ENCODE measurements at regions not wholly inside any gene's neighbourhood (a gene's known extent, or its start where the extent isn't known, plus 50 kb on each side); places are given as distances from the start of the nearest gene placed in this dataset.

- Mint-ChIP-seq H3K27ac (ENCODE audit: low read depth, unreplicated experiment) (no peak overlapping the region), H3K4me3 (ENCODE audit: unreplicated experiment) (no peak overlapping the region), H3K9me3 (ENCODE audit: unreplicated experiment) (peaks cover 7% of the 10 kb centered on the region), H3K27me3 (ENCODE audit: insufficient read depth, unreplicated experiment) (peaks cover 52% of the 10 kb centered on the region), H3K4me1 (ENCODE audit: insufficient read depth, unreplicated experiment) (no peaks in the 10 kb centered on the region), H3K36me3 (ENCODE audit: insufficient read depth, unreplicated experiment) (no peaks in the 10 kb centered on the region)
- TF ChIP-seq, protein P1, sequence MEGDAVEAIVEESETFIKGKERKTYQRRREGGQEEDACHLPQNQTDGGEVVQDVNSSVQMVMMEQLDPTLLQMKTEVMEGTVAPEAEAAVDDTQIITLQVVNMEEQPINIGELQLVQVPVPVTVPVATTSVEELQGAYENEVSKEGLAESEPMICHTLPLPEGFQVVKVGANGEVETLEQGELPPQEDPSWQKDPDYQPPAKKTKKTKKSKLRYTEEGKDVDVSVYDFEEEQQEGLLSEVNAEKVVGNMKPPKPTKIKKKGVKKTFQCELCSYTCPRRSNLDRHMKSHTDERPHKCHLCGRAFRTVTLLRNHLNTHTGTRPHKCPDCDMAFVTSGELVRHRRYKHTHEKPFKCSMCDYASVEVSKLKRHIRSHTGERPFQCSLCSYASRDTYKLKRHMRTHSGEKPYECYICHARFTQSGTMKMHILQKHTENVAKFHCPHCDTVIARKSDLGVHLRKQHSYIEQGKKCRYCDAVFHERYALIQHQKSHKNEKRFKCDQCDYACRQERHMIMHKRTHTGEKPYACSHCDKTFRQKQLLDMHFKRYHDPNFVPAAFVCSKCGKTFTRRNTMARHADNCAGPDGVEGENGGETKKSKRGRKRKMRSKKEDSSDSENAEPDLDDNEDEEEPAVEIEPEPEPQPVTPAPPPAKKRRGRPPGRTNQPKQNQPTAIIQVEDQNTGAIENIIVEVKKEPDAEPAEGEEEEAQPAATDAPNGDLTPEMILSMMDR (IDR thresholded peaks at IDR 0.05; ENCODE audit: unreplicated experiment), result no peak
- CTCF ChIA-PET, result no interaction called here
- BruUV-seq (replicated peaks), result no TSS peak
- DNase-seq (ENCODE audit: unreplicated experiment), result no peak
- intact Hi-C loops (cut with micrococcal nuclease), result no loop called here
- POLR2A ChIA-PET, result no interaction called here
Measured at GRCh38 chr18:66109981-66110380, 359.2 kb downstream of the CDH7 start.

DNA sequence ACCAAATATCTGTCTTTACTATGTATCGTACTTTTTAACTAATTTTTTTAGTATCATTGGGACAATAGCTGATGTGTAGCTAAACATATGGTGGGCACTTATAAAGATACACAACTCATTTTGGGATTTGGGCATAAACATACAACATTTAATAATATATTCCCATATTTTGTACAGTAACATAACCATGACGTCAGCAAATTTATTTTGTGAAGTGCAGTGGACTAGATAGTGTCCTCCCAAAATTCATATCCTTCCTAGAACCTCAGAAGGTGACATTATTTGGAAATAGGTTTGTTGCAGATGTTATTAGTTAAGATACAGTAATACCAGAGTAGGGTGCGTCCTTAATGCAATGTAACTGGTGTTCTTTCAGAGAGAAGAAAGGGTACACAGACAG is 356.7 kb downstream of the CDH7 start:
- ChIA-PET POLR2A (no interaction called here), CTCF (no interaction called here)
- Mint-ChIP-seq H3K4me3 (ENCODE audit: unreplicated experiment) (no peak overlapping the region), H3K36me3 (ENCODE audit: insufficient read depth, unreplicated experiment) (no peaks in the 10 kb centered on the region), H3K9me3 (ENCODE audit: unreplicated experiment) (peaks cover 7% of the 10 kb centered on the region), H3K27ac (ENCODE audit: low read depth, unreplicated experiment) (no peak overlapping the region), H3K4me1 (ENCODE audit: insufficient read depth, unreplicated experiment) (no peaks in the 10 kb centered on the region), H3K27me3 (ENCODE audit: insufficient read depth, unreplicated experiment) (peaks cover 46% of the 10 kb centered on the region)
- TF ChIP-seq, protein P1 (IDR thresholded peaks at IDR 0.05; ENCODE audit: unreplicated experiment), result no peak
- no peak for DNase-seq (ENCODE audit: unreplicated experiment)
- intact Hi-C loops (cut with micrococcal nuclease), result no loop called here
- BruUV-seq (replicated peaks), result no TSS peak

- peaks cover 29% of the 10 kb centered on the region for H3K27me3 Mint-ChIP-seq (ENCODE audit: insufficient read depth, unreplicated experiment)
- ChIA-PET CTCF (no interaction called here), POLR2A (no interaction called here)
- DNase-seq (ENCODE audit: unreplicated experiment), result no peak
- TF ChIP-seq, protein P1 (IDR thresholded peaks at IDR 0.05; ENCODE audit: unreplicated experiment), result no peak
- intact Hi-C loops (cut with micrococcal nuclease), result no loop called here
- H3K4me1 Mint-ChIP-seq (ENCODE audit: insufficient read depth, unreplicated experiment), result no peaks in the 10 kb centered on the region
- no TSS peak for BruUV-seq (replicated peaks)
- no peak overlapping the region for H3K27ac Mint-ChIP-seq (ENCODE audit: low read depth, unreplicated experiment)
- no peak overlapping the region for H3K4me3 Mint-ChIP-seq (ENCODE audit: unreplicated experiment)
- peaks cover 7% of the 10 kb centered on the region for H3K9me3 Mint-ChIP-seq (ENCODE audit: unreplicated experiment)
- H3K36me3 Mint-ChIP-seq (ENCODE audit: insufficient read depth, unreplicated experiment), result no peaks in the 10 kb centered on the region
Measured at GRCh38 chr18:66105016-66105415, 354.2 kb downstream of the CDH7 start.

DNA sequence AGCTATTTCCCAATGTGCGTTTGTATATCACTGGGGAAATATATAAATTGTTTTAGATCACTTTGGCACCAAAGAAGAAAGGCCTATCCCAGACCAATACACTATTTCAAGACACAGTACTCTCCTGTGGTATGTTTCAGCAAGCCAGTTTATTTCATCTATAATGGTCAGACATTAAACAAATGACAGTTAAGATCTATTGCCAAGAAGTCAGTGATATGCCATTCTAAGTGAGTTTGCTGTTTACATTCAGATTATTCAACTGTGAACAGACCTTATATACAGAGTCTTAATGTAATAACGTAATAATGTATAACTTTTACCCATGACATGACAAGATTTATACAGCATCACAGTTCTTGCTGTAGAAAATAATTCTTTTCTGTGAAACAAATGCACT is 352.7 kb downstream of the CDH7 start:
- ChIA-PET CTCF (no interaction called here), POLR2A (no interaction called here)
- H3K4me3 Mint-ChIP-seq (ENCODE audit: unreplicated experiment), result no peak overlapping the region
- peaks cover 6% of the 10 kb centered on the region for H3K9me3 Mint-ChIP-seq (ENCODE audit: unreplicated experiment)
- no peak overlapping the region for H3K27ac Mint-ChIP-seq (ENCODE audit: low read depth, unreplicated experiment)
- intact Hi-C loops (cut with micrococcal nuclease), result no loop called here
- H3K36me3 Mint-ChIP-seq (ENCODE audit: insufficient read depth, unreplicated experiment), result no peaks in the 10 kb centered on the region
- no TSS peak for BruUV-seq (replicated peaks)
- DNase-seq (ENCODE audit: unreplicated experiment), result no peak
- TF ChIP-seq, protein P1 (IDR thresholded peaks at IDR 0.05; ENCODE audit: unreplicated experiment), result no peak
- peaks cover 32% of the 10 kb centered on the region for H3K27me3 Mint-ChIP-seq (ENCODE audit: insufficient read depth, unreplicated experiment)
- H3K4me1 Mint-ChIP-seq (ENCODE audit: insufficient read depth, unreplicated experiment), result no peaks in the 10 kb centered on the region
